Adipocyte (in vitro differentiated cells): ENCODE measurements at regions not wholly inside any gene's neighbourhood (a gene's known extent, or its start where the extent isn't known, plus 50 kb on each side); places are given as distances from the start of the nearest gene placed in this dataset.

Experiments
- DNase-seq: peaks from one replicate; pipeline ENCODE4 v3.0.0-alpha.2; 2015; ENCODE audit warnings: low read depth
- H3K27me3 ChIP-seq: replicated peaks from 2 replicates; pipeline ENCODE4 v1.7.0; 2013; ENCODE audit warnings: mild to moderate bottlenecking, low read length, moderate library complexity; ENCODE audit not compliant: control insufficient read depth, insufficient read depth
- H3K36me3 ChIP-seq: 2 replicates; pipeline ENCODE4 v1.7.0; 2013; ENCODE audit warnings: low read length, mild to moderate bottlenecking, moderate library complexity; ENCODE audit not compliant: control insufficient read depth, insufficient read depth, severe bottlenecking
- H3K4me1 ChIP-seq: 2 replicates; pipeline ENCODE4 v1.7.0; 2013; ENCODE audit warnings: mild to moderate bottlenecking, low read length, moderate library complexity; ENCODE audit not compliant: control insufficient read depth, insufficient read depth
- H3K4me3 ChIP-seq: 2 replicates; pipeline ENCODE4 v1.7.0; 2013; ENCODE audit warnings: mild to moderate bottlenecking, low read length, moderate library complexity
- H3K9ac ChIP-seq: 2 replicates; pipeline ENCODE4 v1.7.0; 2013; ENCODE audit warnings: mild to moderate bottlenecking, low read length, moderate library complexity
- H3K9me3 ChIP-seq: 2 replicates; pipeline ENCODE4 v1.7.0; 2013; ENCODE audit warnings: mild to moderate bottlenecking, low read length, moderate library complexity; ENCODE audit not compliant: control insufficient read depth

- DNase-seq, result no peak
- no peaks in the 10 kb centered on the region for H3K36me3 ChIP-seq
- no peaks in the 10 kb centered on the region for H3K4me1 ChIP-seq
- H3K9ac ChIP-seq, result no peak overlapping the region
- no peak overlapping the region for H3K4me3 ChIP-seq
- H3K9me3 ChIP-seq, result no peaks in the 10 kb centered on the region
- no peaks in the 10 kb centered on the region for H3K27me3 ChIP-seq
Measured at GRCh38 chr5:29992248-29992647, 1201.2 kb upstream of the CDH6 start.

- Histone ChIP-seq H3K27me3 (no peaks in the 10 kb centered on the region), H3K36me3 (no peaks in the 10 kb centered on the region), H3K9ac (no peak overlapping the region), H3K4me1 (no peaks in the 10 kb centered on the region), H3K9me3 (no peaks in the 10 kb centered on the region), H3K4me3 (no peak overlapping the region)
- no peak for DNase-seq
Measured at GRCh38 chr5:29990681-29991080, 1202.8 kb upstream of the CDH6 start.

- H3K4me3 ChIP-seq, result no peak overlapping the region
- DNase-seq, result no peak
Measured at GRCh38 chr5:29984156-29984540, 1209.3 kb upstream of the CDH6 start.

GRCh38 chr5:29983528-29984155 is 1209.8 kb upstream of the CDH6 start:
- Histone ChIP-seq H3K4me1 (no peaks in the 10 kb centered on the region), H3K27me3 (no peaks in the 10 kb centered on the region), H3K36me3 (no peaks in the 10 kb centered on the region), H3K4me3 (no peak overlapping the region), H3K9ac (no peak overlapping the region), H3K9me3 (no peaks in the 10 kb centered on the region)
- DNase-seq, result no peak

More at GRCh38 chr5:29984156-29984540, 1209.3 kb upstream of the CDH6 start:
- H3K9me3 ChIP-seq, result no peaks in the 10 kb centered on the region
- no peaks in the 10 kb centered on the region for H3K4me1 ChIP-seq
- no peaks in the 10 kb centered on the region for H3K36me3 ChIP-seq
- H3K9ac ChIP-seq, result no peak overlapping the region
- no peaks in the 10 kb centered on the region for H3K27me3 ChIP-seq

- Histone ChIP-seq H3K4me1 (no peaks in the 10 kb centered on the region), H3K27me3 (no peaks in the 10 kb centered on the region), H3K9ac (no peak overlapping the region), H3K9me3 (no peaks in the 10 kb centered on the region), H3K4me3 (no peak overlapping the region), H3K36me3 (no peaks in the 10 kb centered on the region)
- DNase-seq, result no peak
Measured at GRCh38 chr5:29982457-29982856, 1211.0 kb upstream of the CDH6 start.

- DNase-seq, result no peak
Measured at GRCh38 chr5:29972597-29972996, 1220.9 kb upstream of the CDH6 start.

GRCh38 chr5:29963956-29964355 is 1229.5 kb upstream of the CDH6 start:
- peak; percentile 6 for DNase-seq
- Histone ChIP-seq H3K27me3 (no peaks in the 10 kb centered on the region), H3K4me3 (no peak overlapping the region), H3K9me3 (peaks cover 8% of the 10 kb centered on the region), H3K36me3 (no peaks in the 10 kb centered on the region), H3K4me1 (no peaks in the 10 kb centered on the region), H3K9ac (no peak overlapping the region)

More at GRCh38 chr5:29972597-29972996, 1220.9 kb upstream of the CDH6 start:
- no peaks in the 10 kb centered on the region for H3K27me3 ChIP-seq
- H3K36me3 ChIP-seq, result no peaks in the 10 kb centered on the region
- H3K4me1 ChIP-seq, result no peaks in the 10 kb centered on the region
- H3K9me3 ChIP-seq, result no peaks in the 10 kb centered on the region
- no peak overlapping the region for H3K9ac ChIP-seq
- H3K4me3 ChIP-seq, result no peak overlapping the region

- Histone ChIP-seq H3K36me3 (no peaks in the 10 kb centered on the region), H3K27me3 (no peaks in the 10 kb centered on the region), H3K4me1 (no peaks in the 10 kb centered on the region), H3K4me3 (no peak overlapping the region), H3K9me3 (peaks cover 8% of the 10 kb centered on the region), H3K9ac (no peak overlapping the region)
- no peak for DNase-seq
Measured at GRCh38 chr5:29960323-29960722, 1233.2 kb upstream of the CDH6 start.

- no peaks in the 10 kb centered on the region for H3K36me3 ChIP-seq
- H3K4me1 ChIP-seq, result no peaks in the 10 kb centered on the region
- no peak for DNase-seq
- no peaks in the 10 kb centered on the region for H3K27me3 ChIP-seq
- no peaks in the 10 kb centered on the region for H3K9me3 ChIP-seq
- no peak overlapping the region for H3K9ac ChIP-seq
- no peak overlapping the region for H3K4me3 ChIP-seq
Measured at GRCh38 chr5:29950416-29951145, 1242.9 kb upstream of the CDH6 start.

- H3K4me1 ChIP-seq, result no peaks in the 10 kb centered on the region
- no peak for DNase-seq
- H3K4me3 ChIP-seq, result no peak overlapping the region
- H3K27me3 ChIP-seq, result no peaks in the 10 kb centered on the region
- H3K9me3 ChIP-seq, result no peaks in the 10 kb centered on the region
- no peaks in the 10 kb centered on the region for H3K36me3 ChIP-seq
- H3K9ac ChIP-seq, result no peak overlapping the region
Measured at GRCh38 chr5:29949301-29949872, 1244.1 kb upstream of the CDH6 start.

- no peaks in the 10 kb centered on the region for H3K36me3 ChIP-seq
- no peaks in the 10 kb centered on the region for H3K4me1 ChIP-seq
- no peak overlapping the region for H3K9ac ChIP-seq
- no peaks in the 10 kb centered on the region for H3K9me3 ChIP-seq
- H3K4me3 ChIP-seq, result no peak overlapping the region
- no peaks in the 10 kb centered on the region for H3K27me3 ChIP-seq
- no peak for DNase-seq
Measured at GRCh38 chr5:29944327-29944726, 1249.2 kb upstream of the CDH6 start.
